ENCODE measurements at regions not wholly inside any gene's neighbourhood (a gene's known extent, or its start where the extent isn't known, plus 50 kb on each side); places are given as distances from the start of the nearest gene placed in this dataset.

DNA sequence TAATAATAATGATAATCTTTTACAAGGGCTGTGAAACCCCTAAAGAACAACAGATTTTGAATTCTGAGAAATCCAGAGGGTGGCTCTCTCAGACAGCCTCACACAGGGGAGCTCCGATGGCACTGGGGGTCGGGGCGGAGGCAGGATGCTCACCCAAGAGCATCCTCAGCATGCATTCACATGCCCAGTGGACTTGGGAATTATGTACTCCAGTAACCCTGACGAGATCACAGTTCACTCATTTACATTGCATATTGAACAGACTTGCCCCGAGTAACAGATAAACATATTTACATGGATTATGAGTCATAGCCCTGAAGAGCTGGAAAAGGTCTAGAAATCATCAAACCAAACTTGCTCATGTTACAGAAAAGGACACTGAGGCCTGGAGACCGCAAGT lies 482.7 kb upstream of the JARID2 start:
- TF ChIP-seq POLR2A (IDR thresholded peaks at IDR 0.05) = no peak
- TF ChIP-seq, protein P1, sequence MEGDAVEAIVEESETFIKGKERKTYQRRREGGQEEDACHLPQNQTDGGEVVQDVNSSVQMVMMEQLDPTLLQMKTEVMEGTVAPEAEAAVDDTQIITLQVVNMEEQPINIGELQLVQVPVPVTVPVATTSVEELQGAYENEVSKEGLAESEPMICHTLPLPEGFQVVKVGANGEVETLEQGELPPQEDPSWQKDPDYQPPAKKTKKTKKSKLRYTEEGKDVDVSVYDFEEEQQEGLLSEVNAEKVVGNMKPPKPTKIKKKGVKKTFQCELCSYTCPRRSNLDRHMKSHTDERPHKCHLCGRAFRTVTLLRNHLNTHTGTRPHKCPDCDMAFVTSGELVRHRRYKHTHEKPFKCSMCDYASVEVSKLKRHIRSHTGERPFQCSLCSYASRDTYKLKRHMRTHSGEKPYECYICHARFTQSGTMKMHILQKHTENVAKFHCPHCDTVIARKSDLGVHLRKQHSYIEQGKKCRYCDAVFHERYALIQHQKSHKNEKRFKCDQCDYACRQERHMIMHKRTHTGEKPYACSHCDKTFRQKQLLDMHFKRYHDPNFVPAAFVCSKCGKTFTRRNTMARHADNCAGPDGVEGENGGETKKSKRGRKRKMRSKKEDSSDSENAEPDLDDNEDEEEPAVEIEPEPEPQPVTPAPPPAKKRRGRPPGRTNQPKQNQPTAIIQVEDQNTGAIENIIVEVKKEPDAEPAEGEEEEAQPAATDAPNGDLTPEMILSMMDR (IDR thresholded peaks at IDR 0.05) = no peak

Measured in body of pancreas (tissue), 4 donors.